Muscle of arm (tissue), 1 donor: ENCODE measurements at regions not wholly inside any gene's neighbourhood (a gene's known extent, or its start where the extent isn't known, plus 50 kb on each side); places are given as distances from the start of the nearest gene placed in this dataset.
"Not testable (repeated sequence)": the region's sequence is repeated elsewhere in the genome, so short reads cannot be mapped to it uniquely, and the experiment has no call there.

Experiments
- DNase-seq: peaks from one replicate; pipeline ENCODE4 v3.0.0-alpha.2; 2013

- no peak for DNase-seq
These were observed 51.5 kb downstream of the CRPPA start for GRCh38 chr7:16369855-16370254.

GRCh38 chr7:16369309-16369708, 52.0 kb downstream of the CRPPA start:
- DNase-seq, result not testable (repeated sequence)

GRCh38 chr7:16368885-16369284, 52.5 kb downstream of the CRPPA start:
- no peak for DNase-seq

- no peak for DNase-seq
These were observed 54.2 kb downstream of the CRPPA start for GRCh38 chr7:16367115-16367514.

- no peak for DNase-seq
These were observed 55.4 kb downstream of the CRPPA start for GRCh38 chr7:16365952-16366351.

- DNase-seq, result no peak
These were observed 56.2 kb downstream of the CRPPA start for GRCh38 chr7:16365177-16365576.

GRCh38 chr7:16359216-16359615, 62.1 kb downstream of the CRPPA start:
- peak; percentile 46 for DNase-seq

- peak; percentile 17 for DNase-seq
These were observed 63.4 kb downstream of the CRPPA start for GRCh38 chr7:16357921-16358320.

- DNase-seq, result no peak
These were observed 63.9 kb downstream of the CRPPA start for GRCh38 chr7:16357474-16357873.

GRCh38 chr7:16356301-16356958, 64.9 kb downstream of the CRPPA start:
- DNase-seq, result peak; percentile 43

- DNase-seq, result no peak
These were observed 66.8 kb downstream of the CRPPA start for GRCh38 chr7:16354573-16354972.

- no peak for DNase-seq
These were observed 68.1 kb downstream of the CRPPA start for GRCh38 chr7:16353226-16353625.

- no peak for DNase-seq
These were observed 70.7 kb downstream of the CRPPA start for GRCh38 chr7:16350634-16351033.

- no peak for DNase-seq
These were observed 73.1 kb downstream of the CRPPA start for GRCh38 chr7:16348251-16348650.

GRCh38 chr7:16347827-16348192, 73.5 kb downstream of the CRPPA start:
- no peak for DNase-seq

GRCh38 chr7:16347066-16347826, 74.1 kb downstream of the CRPPA start:
- no peak for DNase-seq

GRCh38 chr7:16345979-16346958, 75.1 kb downstream of the CRPPA start:
- DNase-seq, result no peak

GRCh38 chr7:16344927-16345326, 76.4 kb downstream of the CRPPA start:
- no peak for DNase-seq

- DNase-seq, result no peak
These were observed 77.7 kb downstream of the CRPPA start for GRCh38 chr7:16343612-16344011.

GRCh38 chr7:16338065-16338464, 83.3 kb downstream of the CRPPA start:
- DNase-seq, result no peak

- DNase-seq, result no peak
These were observed 95.2 kb downstream of the CRPPA start for GRCh38 chr7:16326106-16326505.

GRCh38 chr7:16323313-16323712, 98.0 kb downstream of the CRPPA start:
- no peak for DNase-seq
